ENCODE measurements at regions not wholly inside any gene's neighbourhood (a gene's known extent, or its start where the extent isn't known, plus 50 kb on each side); places are given as distances from the start of the nearest gene placed in this dataset.
"Not testable (repeated sequence)": the region's sequence is repeated elsewhere in the genome, so short reads cannot be mapped to it uniquely, and the experiment has no call there.

DNA sequence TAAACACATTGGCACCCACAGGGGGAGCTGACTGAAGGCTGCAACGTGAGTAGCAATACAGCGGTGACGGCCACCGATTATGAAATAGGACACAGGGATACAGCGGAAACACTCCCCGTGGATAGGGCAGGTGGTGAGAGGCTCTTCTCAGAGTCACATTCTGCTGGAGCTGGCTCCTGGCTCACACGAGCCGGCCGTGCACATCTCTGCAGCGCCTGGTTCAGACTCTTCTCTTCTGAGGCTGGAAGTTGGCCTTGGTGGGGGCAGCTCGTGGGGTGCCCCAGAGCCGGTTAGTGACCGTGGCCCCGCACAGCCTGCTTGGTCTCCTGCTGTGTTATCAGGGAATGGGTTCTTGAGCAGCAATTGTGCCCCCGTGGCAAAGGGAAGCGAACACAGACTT lies 61.3 kb upstream of the EN2 start:
- no peak overlapping the region for H3K4me3 Mint-ChIP-seq

DNA sequence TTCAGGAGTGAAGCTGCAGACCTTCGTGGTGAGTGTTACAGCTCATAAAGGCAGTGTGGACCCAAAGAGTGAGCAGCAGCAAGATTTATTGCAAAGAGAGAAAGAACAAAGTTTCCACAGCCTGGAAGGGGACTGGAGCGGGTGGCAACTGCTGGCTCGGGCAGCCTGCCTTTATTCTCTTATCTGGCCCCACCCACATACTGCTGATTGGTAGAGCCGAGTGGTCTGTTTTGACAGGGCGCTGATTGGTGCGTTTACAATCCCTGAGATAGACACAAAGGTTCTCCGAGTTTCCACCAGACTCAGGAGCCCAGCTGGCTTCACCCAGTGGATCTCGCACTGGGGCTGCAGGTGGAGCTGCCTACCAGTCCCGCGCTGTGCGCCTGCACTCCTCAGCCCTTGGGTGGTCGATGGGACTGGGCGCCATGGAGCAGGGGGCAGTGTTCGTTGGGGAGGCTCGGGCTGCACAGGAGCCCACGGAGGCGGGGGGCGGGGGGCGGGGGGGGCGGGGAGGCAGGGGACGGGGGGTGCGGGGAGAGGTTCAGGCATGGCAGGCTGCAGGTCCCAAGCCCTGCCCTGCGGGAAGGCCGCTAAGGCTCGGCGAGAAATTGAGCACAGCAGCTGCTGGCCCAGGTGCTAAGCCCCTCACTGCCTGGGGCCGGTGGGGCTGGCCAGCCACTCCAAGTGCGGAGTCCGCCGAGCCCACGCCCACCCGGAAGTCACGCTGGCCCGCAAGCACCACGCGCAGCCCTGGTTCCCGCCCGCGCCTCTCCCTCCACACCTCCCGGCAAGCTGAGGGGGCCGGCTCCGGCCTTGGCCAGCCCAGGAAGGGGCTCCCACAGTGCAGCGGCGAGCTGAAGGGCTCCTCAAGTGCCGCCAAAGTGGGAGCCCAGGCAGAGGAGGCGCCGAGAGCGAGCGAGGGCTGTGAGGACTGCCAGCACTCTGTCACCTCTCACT lies 59.9 kb upstream of the EN2 start:
- H3K36me3 Mint-ChIP-seq (ENCODE audit: low read depth); DNase-seq (ENCODE audit: low read depth, low spot score); H3K4me3 Mint-ChIP-seq; H3K9me3 Mint-ChIP-seq; H3K4me1 Mint-ChIP-seq; H3K27ac Mint-ChIP-seq (ENCODE audit: unreplicated experiment): not testable (repeated sequence)
- peaks cover 48% of the 10 kb centered on the region for H3K27me3 Mint-ChIP-seq (ENCODE audit: low read depth)

More for the DNA sequence above, 61.3 kb upstream of the EN2 start:
- no peaks in the 10 kb centered on the region for H3K36me3 Mint-ChIP-seq (ENCODE audit: low read depth)
- DNase-seq (ENCODE audit: low read depth, low spot score), result no peak
- no peak overlapping the region for H3K27ac Mint-ChIP-seq (ENCODE audit: unreplicated experiment)
- no peaks in the 10 kb centered on the region for H3K4me1 Mint-ChIP-seq
- H3K9me3 Mint-ChIP-seq, result peaks cover 3% of the 10 kb centered on the region
- H3K27me3 Mint-ChIP-seq (ENCODE audit: low read depth), result peaks cover 52% of the 10 kb centered on the region
- TF ChIP-seq, protein P1, sequence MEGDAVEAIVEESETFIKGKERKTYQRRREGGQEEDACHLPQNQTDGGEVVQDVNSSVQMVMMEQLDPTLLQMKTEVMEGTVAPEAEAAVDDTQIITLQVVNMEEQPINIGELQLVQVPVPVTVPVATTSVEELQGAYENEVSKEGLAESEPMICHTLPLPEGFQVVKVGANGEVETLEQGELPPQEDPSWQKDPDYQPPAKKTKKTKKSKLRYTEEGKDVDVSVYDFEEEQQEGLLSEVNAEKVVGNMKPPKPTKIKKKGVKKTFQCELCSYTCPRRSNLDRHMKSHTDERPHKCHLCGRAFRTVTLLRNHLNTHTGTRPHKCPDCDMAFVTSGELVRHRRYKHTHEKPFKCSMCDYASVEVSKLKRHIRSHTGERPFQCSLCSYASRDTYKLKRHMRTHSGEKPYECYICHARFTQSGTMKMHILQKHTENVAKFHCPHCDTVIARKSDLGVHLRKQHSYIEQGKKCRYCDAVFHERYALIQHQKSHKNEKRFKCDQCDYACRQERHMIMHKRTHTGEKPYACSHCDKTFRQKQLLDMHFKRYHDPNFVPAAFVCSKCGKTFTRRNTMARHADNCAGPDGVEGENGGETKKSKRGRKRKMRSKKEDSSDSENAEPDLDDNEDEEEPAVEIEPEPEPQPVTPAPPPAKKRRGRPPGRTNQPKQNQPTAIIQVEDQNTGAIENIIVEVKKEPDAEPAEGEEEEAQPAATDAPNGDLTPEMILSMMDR (conservative IDR thresholded peaks at IDR 0.05), result no peak

DNA sequence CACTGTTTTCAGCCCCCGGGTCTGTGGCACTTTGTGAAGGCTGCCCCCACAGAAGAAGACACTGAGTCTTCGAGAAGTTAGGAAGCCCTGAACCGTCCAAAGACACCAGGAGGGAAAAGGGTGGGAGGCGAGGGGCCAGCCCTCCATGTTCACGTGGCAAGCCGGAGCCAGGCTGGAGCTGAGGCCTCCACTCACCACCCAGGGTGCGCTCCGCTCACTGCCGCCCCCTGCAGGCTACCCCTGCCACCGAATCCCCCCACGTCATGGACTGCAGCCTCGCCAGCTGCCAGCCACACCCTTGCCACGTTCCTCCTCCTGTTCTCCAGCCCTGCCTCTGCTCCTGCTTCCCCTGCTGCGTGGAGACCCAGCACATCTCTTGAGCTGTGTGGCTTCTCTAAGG lies 59.0 kb upstream of the EN2 start:
- Mint-ChIP-seq H3K27me3 (ENCODE audit: low read depth) (peaks cover 47% of the 10 kb centered on the region), H3K9me3 (peaks cover 3% of the 10 kb centered on the region), H3K4me1 (peaks cover 7% of the 10 kb centered on the region), H3K4me3 (no peak overlapping the region), H3K36me3 (ENCODE audit: low read depth) (no peaks in the 10 kb centered on the region), H3K27ac (ENCODE audit: unreplicated experiment) (no peak overlapping the region)
- TF ChIP-seq, protein P1 (conservative IDR thresholded peaks at IDR 0.05), result no peak
- no peak for DNase-seq (ENCODE audit: low read depth, low spot score)

DNA sequence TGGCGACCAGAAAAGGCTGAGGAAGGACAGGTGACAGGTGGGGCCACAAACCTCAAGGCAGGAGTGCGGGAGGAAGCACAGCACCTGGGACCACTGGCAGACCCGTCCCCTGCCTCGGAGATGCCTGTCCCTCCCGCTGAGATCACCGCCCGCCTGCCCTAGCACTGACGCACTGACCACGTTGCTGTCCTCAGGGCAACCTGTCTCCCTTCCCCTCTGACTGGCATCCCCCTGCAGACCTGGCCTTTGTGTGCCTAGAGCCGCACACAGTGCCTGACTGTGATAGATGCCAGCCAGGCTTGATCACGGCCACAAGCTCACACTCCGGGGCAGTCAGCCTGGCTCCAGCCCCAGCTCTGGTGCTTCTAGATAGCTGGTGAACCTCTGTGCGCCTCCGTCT lies 58.4 kb upstream of the EN2 start:
- Mint-ChIP-seq H3K4me3 (no peak overlapping the region), H3K4me1 (peaks cover 7% of the 10 kb centered on the region), H3K27ac (ENCODE audit: unreplicated experiment) (no peak overlapping the region), H3K9me3 (peaks cover 3% of the 10 kb centered on the region), H3K27me3 (ENCODE audit: low read depth) (peaks cover 45% of the 10 kb centered on the region), H3K36me3 (ENCODE audit: low read depth) (no peaks in the 10 kb centered on the region)
- no peak for DNase-seq (ENCODE audit: low read depth, low spot score)
- TF ChIP-seq, protein P1 (conservative IDR thresholded peaks at IDR 0.05), result no peak

DNA sequence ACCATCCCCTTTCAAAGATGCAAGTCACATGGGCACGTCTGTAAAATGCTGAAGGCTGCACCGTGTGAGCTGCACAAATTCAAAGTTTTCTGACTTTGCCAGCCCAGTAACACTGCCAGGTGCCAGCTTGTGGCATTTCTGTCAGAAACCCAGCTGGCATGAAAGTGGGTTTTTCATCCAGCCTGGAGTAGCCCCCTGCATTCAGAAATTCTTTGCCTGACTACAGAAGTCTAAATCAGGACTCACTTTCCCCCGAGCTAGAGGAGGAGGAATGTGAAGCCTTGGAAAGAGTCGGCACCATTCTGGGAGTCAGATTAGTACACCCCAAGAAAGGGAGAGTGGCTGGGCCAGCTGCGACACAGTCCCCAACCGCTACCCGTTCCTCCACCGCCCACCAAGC lies 56.7 kb upstream of the EN2 start:
- Mint-ChIP-seq H3K36me3 (ENCODE audit: low read depth) (no peaks in the 10 kb centered on the region), H3K27ac (ENCODE audit: unreplicated experiment) (no peak overlapping the region), H3K9me3 (peaks cover 3% of the 10 kb centered on the region), H3K4me1 (peaks cover 7% of the 10 kb centered on the region), H3K27me3 (ENCODE audit: low read depth) (peaks cover 35% of the 10 kb centered on the region), H3K4me3 (no peak overlapping the region)
- TF ChIP-seq, protein P1 (conservative IDR thresholded peaks at IDR 0.05), result no peak
- DNase-seq (ENCODE audit: low read depth, low spot score), result no peak

DNA sequence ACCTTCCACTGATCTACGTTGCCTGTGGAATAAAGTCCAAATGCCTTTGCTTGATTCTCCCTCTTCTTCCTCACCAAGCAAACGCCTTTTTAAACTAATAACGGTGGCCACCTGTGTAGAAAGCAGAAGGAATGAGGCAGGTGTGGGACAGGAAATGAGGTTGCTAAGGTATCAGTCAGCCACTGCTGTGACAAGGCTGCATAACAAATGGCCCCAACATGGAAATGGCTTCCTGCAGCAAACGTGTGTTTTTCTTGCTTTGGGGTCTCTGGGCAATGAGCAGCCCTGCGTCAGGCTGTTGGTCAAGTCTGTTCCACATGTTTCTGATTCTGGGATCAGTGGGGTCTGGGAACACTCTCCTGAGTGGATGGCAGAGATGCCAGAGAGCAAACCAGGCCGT lies 56.0 kb upstream of the EN2 start:
- H3K4me3 Mint-ChIP-seq, result no peak overlapping the region
- peaks cover 3% of the 10 kb centered on the region for H3K9me3 Mint-ChIP-seq
- peaks cover 35% of the 10 kb centered on the region for H3K27me3 Mint-ChIP-seq (ENCODE audit: low read depth)
- DNase-seq (ENCODE audit: low read depth, low spot score), result no peak
- H3K4me1 Mint-ChIP-seq, result peaks cover 7% of the 10 kb centered on the region
- TF ChIP-seq, protein P1 (conservative IDR thresholded peaks at IDR 0.05), result no peak
- no peak overlapping the region for H3K27ac Mint-ChIP-seq (ENCODE audit: unreplicated experiment)
- no peaks in the 10 kb centered on the region for H3K36me3 Mint-ChIP-seq (ENCODE audit: low read depth)

Data from neural crest cell (in vitro differentiated cells).